NCI-H526 (cell line): ENCODE measurements at regions not wholly inside any gene's neighbourhood (a gene's known extent, or its start where the extent isn't known, plus 50 kb on each side); places are given as distances from the start of the nearest gene placed in this dataset.

Experiments used
- DNase-seq, 2 experiments: peaks; one replicate each; lab custom pipeline; 2025; lab: John Stamatoyannopoulos, UW

DNA sequence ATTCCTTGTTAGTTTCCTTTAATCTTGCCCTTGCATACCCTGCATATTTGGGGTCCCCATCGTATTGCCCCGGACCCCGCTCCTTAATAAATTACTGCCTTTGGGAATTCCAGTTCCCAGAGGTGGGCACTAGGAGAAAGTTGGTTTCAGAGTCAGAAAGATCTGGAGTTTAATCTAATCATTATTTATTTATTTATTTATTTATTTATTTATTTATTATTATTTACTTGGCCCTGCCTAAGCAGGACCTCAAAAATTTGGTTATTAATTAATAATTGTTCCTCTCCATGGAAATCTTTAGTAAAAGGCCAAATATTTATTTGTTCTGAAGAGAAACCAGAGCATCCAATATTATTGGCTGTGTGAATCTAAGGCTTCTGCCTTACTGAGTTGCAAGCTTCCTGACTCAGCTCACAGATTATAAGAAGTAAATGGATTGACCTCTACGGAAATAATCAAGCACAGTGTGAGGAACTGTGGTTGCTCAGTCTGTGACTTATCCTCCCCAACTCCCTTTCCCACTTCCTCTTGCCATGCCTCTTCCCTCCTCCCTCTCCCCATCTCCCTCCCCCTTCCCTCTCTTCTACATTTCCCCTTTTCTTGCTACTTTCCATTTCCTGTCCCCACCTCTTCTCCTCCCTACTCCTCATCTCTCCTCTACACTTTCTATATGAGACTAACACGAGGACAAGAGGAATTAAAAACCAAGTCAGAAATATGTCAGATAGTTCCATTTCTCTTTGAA, 61.5 kb upstream of the AP1S2 start:
- no peak for DNase-seq

DNA sequence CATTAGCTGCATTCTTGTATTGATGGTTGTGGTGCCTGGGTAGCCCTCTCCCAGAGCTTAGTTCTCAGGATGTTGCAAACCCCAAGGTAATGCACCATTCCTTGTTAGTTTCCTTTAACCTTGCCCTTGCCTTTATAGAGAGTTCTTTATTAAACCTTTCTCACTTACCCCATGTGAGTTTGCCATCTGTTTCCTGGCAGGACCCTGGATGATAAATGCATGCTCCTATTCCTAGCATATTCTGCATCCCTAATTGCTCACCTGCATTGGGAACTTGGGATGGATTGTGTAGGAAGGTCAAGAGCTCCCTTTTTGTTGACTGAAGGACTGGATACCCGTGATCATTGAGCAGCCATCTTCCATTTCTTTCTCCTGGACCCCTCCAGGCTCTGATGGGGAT, 59.9 kb upstream of the AP1S2 start:
- peak in 1 of 2 experiments; percentile 44 for DNase-seq

DNA sequence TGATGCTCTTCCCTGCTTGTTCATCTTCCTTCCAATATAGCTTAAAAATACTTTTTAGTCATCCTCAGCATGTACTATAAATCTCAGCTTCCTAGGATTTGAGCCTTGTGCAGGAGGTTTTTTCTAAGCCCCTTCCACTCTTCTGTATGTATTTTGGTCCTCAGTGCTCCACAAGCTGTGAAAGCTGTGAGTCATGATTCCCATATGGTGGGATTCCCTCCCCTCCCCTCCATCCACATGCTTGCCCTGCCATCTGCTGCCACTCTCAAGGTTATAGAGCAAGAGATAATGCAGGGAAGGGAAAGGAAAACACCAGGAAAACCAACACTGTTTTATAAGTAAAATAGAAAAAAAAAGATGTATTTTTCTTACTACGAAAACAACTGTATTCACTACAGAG, 58.5 kb upstream of the AP1S2 start:
- DNase-seq: no peak

DNA sequence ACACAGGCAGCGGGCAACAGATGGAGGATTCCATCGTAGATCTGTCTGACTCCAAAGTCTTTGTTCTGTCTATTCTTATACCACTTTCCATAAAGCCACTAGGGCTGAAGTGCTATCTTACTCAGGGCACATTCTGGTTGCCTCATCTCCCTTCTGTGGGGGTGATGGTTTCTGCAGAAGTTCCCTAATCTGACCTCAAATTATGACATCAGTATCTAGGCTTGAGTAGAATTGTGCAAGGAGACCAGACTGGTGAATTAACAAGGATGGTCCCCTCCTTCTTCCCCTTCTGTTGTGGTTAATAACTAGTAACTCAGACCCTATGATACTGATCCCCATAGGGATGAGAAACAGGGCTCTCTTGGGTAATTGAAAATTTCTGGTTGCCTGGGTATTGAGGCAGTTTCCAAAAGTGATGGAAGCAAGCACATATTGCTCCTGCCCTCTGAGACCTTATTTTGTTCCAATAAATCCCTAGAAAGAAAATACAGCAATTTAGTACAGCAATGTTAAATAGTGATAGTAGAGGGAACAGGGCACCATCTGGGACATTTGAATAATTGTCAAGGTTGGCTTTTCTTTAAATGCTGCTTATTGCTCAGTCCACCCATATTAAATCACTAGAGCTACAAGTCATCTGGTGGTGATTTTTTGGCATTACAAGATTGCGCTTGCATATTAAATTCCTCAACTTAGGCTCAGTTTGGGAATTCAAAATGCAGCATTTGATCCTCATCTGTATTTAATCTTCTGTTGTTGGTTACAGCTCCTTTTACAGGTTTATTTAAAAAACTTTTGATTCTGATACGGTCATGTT, 57.3 kb upstream of the AP1S2 start:
- DNase-seq: no peak

DNA sequence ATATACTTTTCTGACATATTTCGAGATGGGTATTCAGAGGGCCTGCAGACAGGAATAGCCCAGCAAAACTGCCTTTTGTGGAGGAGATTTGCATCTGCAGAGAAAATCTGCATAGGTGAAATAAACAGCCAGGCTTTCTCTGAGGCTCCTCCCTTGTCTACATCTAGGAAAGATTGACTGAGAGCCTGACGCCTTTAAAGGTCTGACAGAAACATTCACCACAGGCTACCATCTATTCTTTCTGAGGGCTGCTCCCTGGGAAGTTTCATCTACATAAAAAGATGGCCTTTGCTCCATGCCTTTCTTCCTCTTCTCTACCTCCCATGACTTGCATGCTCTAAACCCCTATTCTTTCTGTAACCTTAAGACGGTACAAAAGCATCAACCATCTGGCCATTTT, 55.0 kb upstream of the AP1S2 start:
- peak; percentile 89 to 91 for DNase-seq

DNA sequence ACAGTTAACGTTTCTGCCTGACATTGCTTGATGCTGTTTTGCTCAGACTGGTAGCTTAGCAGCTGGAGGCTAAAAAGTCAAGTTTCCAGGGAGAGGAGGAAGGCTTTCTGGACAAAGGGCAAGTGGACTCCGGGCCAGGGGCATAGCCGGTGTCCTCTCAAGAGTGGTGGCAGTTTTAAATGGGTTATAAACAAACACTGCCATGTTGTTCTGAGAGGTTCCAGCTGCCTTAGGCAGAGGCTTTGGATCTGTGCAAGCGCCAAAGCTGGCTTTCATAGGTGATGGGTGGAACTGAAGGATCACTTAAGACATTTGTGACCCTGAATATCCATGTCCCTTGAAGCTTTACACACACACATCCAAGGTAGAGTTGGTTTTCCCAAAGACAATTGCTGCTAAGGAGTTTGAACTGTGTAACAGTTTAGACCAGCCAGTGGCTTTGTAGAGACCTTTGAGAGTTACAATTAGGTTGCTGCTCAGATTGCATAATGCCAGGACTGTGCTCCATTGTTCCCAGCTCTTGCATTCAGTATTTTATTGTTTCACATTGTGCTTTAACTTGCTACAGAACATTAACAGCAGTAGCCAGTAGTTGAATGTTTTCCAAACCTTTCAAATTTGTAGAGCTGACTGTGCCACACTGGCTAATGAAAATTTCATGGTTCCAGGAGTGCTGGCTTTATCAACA, 54.1 kb upstream of the AP1S2 start:
- DNase-seq: peak; percentile 56 to 61

DNA sequence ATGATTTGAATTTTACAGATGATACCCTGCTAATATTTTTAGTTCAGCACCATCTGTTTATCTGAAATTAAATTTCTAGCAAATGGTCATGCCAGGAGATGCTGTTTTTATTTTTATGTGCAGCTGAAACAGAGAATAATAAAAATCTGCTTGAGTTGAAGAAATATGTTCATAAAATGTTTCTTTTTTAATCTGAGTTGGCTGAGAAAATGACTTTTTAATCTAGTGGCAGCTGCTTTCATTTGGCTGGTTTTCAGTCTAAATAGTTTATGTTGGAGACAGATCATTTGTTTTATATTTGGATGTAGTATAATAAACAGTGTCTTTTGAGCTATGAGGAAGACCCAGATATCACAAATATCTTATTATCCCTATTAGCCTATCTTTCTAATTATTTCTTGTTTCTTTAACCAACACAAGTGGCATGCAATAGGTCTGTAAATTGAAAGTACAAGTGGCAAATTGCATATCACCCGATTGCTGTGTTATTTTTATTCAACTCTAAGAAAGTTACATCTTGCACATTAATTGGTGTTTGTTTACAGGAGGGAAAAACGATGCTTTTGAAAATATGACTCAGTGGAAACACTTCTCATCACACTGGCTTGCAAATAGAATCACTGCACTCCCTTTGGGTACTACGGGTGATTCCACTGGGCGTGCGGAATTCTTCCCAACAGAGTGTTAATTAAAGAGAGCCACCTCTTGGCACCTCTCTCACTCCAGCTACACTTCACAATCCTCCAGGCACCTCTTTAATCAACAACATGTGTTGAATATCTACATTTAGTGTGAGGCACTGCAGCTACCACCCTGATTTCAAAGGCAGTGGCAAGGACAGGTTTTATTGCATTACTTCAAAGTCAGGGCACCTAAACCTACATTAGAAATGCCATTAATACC, 51.7 kb upstream of the AP1S2 start:
- no peak for DNase-seq
